ENCODE measurements at regions not wholly inside any gene's neighbourhood (a gene's known extent, or its start where the extent isn't known, plus 50 kb on each side); places are given as distances from the start of the nearest gene placed in this dataset.
"Not testable (repeated sequence)": the region's sequence is repeated elsewhere in the genome, so short reads cannot be mapped to it uniquely, and the experiment has no call there.

GRCh38 chr5:136564431-136564830, 199.1 kb upstream of the TRPC7 start:
- H2BK15ac ChIP-seq (ENCODE audit: low read depth, low read length); H3K79me1 ChIP-seq (ENCODE audit: low read depth in 1 of 2, low read length in 2 of 2); H3K36me3 ChIP-seq (ENCODE audit: control insufficient read depth, insufficient read depth, low read length); H3K27ac ChIP-seq (ENCODE audit: insufficient read depth, low read length); H3K9me3 ChIP-seq (ENCODE audit: control insufficient read depth, insufficient read depth, low read length); H2AK9ac ChIP-seq (replicated peaks; ENCODE audit: low read depth, low read length, poor library complexity); H3K9ac ChIP-seq (ENCODE audit: low read depth, low read length); H2AFZ ChIP-seq (replicated peaks; ENCODE audit: low read length, poor library complexity); H2AK5ac ChIP-seq (ENCODE audit: low read depth, low read length); H3K4ac ChIP-seq (ENCODE audit: low read depth, low read length); CTCF ChIA-PET; in situ Hi-C loops (cut with MboI; ENCODE audit: low sequenced_read_pairs); H3K4me2 ChIP-seq (ENCODE audit: low read depth, low read length); H4K8ac ChIP-seq (ENCODE audit: low read depth in 2 of 2, low read length in 2 of 2); H2BK20ac ChIP-seq (ENCODE audit: low read depth, low read length); H2BK120ac ChIP-seq (ENCODE audit: low read depth, low read length); dilution Hi-C loops (cut with HindIII; ENCODE audit: low sequenced_read_pairs, unreplicated experiment); H4K5ac ChIP-seq (ENCODE audit: low read depth, low read length); H3K9me1 ChIP-seq (ENCODE audit: insufficient read depth, low read length); H4K20me1 ChIP-seq (ENCODE audit: insufficient read depth, low read length); H2BK5ac ChIP-seq (ENCODE audit: low read depth, low read length, poor library complexity, severe bottlenecking); H3K4me3 ChIP-seq (ENCODE audit: insufficient read depth, low read depth, low read length); intact Hi-C loops (cut with micrococcal nuclease); H3K27me3 ChIP-seq (ENCODE audit: control insufficient read depth, insufficient read depth, low read length); H3K14ac ChIP-seq (replicated peaks; ENCODE audit: low read depth, low read length); ATAC-seq (ENCODE audit: low read depth); H3K23ac ChIP-seq (ENCODE audit: low read depth, low read length); POLR2A ChIA-PET (ENCODE audit: unreplicated experiment); BruUV-seq (replicated peaks); H3K4me1 ChIP-seq (ENCODE audit: control insufficient read depth, insufficient read depth, low read length); H3K56ac ChIP-seq (ENCODE audit: extremely low read depth, insufficient read depth, low read length); H3K18ac ChIP-seq (ENCODE audit: low read depth, low read length); DNase-seq; H4K91ac ChIP-seq (ENCODE audit: insufficient read depth, low read depth, low read length): not testable (repeated sequence)
- 75% methylated on average over 3 of the region's 5 CpGs; no CpG with 5 or more reads in 1 of the 2 experiments for WGBS, 2 experiments (ENCODE audit: extremely low coverage in 2 of 2, insufficient read length in 1 of 2)

Data from IMR-90 (cell line).